ENCODE measurements at regions not wholly inside any gene's neighbourhood (a gene's known extent, or its start where the extent isn't known, plus 50 kb on each side); places are given as distances from the start of the nearest gene placed in this dataset.

GRCh38 chr21:36236052-36236730 is 79.6 kb downstream of the DOP1B start (continued):
- TF ChIP-seq BACH1 (IDR thresholded peaks at IDR 0.05; ENCODE audit: low read length) = no peak
- no peak for TF ChIP-seq POLR2AphosphoS5 (IDR thresholded peaks at IDR 0.05; ENCODE audit: low read depth, low read length)
- TF ChIP-seq CTBP2 (IDR thresholded peaks at IDR 0.05; ENCODE audit: borderline replicate concordance, insufficient read depth, insufficient read length, low read length) = no peak
- TF ChIP-seq EGR1 (IDR thresholded peaks at IDR 0.05; ENCODE audit: borderline replicate concordance, low read depth, low read length) = no peak

All from H1 (cell line).